ENCODE measurements at regions not wholly inside any gene's neighbourhood (a gene's known extent, or its start where the extent isn't known, plus 50 kb on each side); places are given as distances from the start of the nearest gene placed in this dataset.
A peak's percentile ranks its signal among the peaks of the same experiment; 100 is the strongest.

DNA sequence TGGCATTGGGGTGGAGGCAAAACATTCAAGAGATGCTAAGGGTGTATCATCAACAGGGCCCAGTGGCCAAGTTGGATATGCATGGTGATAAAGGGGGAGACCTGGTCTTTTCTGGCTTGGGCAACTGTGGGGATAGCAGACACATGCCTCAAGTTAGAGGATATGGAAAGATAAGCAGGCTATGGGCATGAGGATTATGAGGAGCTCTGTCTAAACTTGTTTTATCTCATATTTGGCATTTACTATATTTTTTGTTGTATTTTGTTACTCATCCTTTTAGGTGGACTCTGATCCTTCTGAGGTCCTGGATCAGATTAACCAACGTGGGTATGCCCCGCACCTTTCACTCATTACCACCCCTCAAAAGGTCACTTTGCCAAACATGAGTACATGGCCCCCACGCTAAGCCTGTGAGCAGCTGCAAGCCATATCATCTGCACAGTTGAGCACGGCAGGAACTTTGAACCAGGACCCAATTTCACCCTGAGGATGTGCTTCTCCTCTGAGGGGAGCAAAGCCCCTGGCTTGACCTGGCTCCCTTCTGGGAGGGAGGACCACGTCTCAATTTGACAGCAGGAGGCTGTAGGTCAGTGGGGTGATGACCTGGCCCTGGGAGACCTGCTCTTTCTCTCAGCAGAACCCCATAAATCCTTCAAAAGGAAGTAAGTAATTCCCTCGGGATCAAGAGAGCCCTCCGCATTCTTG, 71.1 kb upstream of the CD180 start:
- DNase-seq (ENCODE audit: low spot score), result no peak

DNA sequence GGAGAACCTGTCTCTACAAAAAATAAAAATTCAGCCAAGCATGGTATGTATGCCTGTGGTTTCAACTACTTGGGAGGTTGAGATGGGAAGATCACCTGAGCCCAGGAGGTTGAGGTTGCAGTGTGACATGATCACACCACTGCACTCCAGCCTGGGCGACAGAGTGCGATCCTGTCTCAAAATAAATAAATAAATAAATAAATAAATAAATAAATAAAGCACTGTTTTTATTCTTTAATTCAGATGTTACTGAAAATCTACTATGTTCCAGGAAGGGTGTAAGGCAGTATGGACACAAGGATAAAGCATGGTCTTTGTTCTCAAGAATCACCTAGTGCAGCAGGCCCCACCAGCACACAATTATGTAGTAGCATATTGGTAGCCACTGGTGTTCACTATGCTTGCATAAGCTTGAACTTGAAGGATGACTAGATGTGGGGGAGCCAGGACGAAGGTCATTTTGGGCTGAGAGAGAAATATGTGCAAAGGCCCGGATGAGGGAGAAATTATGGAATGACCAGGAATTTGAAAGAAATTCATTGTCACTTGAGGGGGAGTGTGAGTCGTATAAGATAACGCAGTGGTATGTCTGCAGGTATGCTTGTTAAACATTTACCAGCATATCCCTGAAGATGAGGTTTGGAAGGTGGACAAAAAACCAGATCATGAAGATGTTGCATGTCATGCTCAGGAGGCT, 70.2 kb upstream of the CD180 start:
- peak; percentile 31 for DNase-seq (ENCODE audit: low spot score)

DNA sequence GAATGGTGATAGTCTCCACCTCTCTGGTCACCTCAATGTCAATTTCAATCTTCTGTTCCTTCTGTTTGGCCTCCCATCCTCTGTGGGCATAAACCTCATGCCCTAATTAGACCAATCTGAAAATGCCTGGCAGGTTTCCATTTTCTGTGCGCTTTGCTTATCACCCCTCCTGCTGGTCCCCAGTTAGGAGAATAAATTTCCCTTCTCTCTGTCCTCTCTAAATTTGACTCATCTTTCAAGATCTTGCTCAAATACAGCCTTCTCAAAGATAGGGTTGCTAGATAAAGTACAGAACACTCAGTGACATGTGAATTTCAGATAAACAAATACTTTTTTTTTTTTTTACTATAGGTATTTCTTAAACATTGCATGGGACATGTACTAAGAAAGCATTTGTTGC, 69.4 kb upstream of the CD180 start:
- DNase-seq (ENCODE audit: low spot score), result no peak

DNA sequence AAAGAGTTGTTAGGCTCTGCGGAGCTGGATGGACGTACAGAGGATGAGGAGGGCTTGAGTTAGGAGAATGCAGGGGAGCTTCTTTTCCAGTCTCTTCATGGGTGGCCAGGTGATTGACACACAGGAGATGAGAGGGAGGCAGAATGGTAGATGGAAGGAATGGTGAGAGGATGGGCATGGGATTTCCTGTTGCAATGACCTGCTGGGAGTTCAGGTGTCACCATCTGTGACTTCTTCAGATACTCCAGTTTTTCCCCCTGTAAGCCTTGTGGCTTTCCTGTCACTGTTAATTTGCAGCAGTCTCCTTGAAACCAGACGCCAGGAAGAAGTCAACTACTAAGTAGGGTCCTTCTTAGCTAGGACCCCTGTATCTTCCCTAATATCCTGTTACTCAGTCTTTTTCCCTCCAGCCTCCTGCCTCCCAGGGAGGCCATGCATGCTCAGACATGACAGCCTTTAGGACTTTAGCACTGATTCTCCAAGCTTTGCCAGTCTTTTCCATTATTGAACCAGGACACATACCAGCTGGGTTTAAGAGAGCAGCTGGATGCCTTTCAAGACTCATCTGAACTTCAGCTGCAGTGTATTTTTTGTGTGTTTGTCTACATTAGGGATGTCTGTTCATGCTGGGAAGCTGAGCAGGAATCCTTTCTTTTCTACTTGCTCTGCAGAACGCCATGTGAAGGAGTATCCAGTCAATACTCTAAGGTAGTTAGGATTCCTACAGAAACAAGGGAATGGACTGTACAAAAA, 67.2 kb upstream of the CD180 start:
- no peak for DNase-seq (ENCODE audit: low spot score)

DNA sequence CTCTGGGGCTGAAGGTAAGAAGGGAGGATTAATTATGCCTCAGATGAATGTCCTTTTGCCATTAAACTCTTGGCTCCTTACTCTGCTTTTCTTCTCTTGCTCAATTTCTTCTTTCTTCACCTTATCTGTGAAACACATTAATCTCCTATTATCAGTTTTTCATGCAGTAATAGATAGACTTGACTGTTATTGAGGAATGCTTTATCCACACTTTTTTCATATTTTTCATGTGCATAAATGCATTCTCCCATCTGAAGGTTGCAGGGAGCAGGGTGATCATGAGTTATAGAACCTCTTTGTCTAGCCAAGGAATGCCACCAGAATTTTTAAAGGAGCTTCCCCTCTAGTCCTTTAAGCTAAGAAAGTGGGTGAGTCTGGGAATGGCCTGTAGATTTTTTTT, 66.4 kb upstream of the CD180 start:
- DNase-seq (ENCODE audit: low spot score), result no peak

DNA sequence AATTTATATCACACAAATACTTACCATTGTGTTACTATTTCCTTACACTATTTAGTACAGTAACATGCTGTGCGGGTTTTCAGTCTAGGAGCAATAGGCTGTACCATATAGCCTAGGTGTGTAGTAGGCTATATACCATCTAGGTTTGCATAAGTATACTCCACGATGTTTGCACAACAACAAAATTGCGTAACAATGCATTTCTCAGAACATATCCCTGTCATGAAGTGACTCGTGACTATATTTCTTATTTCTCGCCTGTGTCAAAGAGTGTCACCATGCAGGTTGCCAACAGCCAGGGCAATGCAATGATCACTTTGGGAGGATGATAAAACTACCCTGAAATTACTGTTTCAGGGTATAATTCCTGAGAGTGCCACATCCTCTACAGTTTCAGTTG, 65.6 kb upstream of the CD180 start:
- no peak for DNase-seq (ENCODE audit: low spot score)

DNA sequence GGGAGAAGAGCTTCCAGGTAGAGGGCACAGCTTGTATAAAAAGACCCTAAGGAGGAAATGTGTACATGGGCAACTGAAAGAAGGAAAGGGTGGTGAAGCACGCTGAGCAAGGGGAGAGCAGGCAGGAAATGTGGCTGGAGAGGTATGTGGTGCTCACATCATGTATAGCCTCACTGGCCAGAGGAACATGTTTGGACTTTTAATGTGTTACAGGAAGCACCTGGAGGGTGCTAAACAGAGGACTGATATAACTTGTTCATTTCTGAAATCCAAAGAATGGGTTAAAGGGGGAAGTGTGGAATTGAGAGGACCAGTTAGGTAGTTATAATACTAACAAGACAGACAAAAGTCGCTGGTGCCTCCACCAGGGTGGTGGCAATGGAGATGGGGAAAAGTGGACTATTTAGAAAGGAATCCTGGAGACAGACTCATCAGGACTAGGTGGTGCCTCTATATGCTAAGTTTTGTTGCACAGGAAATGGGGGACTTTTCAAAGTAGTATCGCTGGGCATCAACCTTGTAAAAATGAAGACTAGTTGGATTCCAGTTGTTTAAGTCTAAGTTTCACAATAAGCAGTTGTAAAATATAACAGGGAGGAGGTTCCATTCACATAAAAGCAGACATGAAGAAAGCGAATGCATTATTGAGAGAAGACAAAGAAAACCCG, 63.1 kb upstream of the CD180 start:
- DNase-seq (ENCODE audit: low spot score), result no peak

DNA sequence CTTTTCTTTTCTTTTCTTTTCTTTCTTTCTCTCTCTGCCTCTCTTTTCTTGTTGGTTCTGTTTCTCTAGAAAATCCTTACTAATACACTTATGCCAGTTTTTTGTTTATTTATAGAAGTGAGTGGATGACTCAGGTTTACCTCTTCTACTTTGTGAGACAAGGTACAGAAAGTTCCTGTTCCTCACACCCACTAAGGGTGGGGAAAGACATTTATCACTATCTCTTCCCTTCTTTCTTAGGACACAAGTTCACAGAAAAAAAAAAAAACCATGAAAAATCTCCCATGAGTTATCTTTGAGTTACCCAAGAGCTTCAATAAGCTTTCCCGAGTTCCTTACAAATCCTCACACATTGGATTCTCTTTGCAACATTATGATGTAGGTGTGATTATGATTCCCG, 60.9 kb upstream of the CD180 start:
- DNase-seq (ENCODE audit: low spot score), result no peak

DNA sequence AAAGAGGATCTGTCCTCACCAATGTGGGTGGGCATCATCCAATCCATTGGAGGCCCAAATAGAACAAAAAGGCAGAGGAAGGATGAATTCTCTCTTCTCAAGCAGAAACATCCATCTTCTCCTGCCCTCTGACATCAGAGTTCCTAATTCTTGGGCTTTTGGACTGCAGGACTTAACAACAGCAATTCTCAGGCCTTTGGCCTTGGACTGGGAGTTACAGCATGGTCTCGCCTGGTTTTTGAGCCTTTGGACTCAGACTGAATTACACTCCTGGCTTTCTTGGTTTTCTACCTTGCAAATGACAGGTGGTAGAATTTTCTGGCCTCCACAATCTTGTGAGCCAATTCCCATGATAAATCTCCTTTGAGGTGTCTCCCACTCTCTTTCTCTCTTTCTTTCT, 60.5 kb upstream of the CD180 start:
- DNase-seq (ENCODE audit: low spot score), result no peak

DNA sequence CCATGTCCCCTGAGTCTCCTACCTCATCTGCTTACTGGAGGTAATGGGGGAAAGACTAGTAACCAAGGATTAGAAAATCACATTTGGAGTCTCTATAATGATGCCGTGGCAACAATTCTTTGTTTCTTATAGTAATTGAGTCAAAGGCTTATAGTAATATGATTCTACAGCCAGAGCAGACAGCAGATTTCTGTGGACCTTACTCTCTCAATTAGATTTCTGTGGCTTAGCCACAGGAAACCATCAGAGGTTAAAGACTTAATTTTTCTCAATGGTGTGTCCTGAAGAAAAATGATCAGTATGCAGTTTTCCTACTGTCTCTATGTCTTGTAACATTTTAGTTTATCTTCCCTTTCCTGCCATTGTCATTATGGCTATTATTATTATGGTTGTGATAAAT, 59.3 kb upstream of the CD180 start:
- DNase-seq (ENCODE audit: low spot score), result no peak

DNA sequence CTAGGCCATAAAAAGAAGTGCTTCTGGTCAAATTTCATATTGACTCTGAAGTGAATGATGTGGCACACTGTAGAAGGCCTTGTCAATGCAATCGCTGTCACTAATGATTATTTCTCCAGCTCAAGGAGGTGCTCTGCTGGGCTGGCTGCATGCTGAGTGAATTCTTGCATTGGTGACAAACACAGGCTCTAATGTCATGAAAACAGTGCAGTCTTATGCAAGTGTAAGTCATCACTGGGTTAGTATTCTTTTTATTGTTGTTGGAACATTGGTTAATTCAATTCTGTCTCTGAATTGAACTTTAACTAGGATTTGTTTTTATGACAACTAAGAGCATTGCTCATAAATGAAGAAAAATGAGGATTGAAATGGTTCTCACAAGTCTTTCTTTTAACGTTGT, 57.3 kb upstream of the CD180 start:
- DNase-seq (ENCODE audit: low spot score), result no peak

DNA sequence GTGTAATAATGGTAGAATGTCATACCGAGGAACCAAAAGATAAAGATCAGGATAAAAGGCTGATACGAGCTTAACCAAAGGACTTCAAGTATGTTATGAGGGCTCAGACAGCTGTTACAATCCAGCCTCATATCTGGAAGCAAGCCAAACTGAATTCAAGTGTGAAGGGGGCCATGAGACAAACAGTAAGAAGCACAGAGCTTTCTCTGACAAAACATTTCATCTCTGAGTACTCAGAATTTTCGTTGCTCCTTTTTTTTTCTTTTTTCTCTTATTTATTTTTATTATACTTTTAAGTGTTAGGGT, 52.9 kb upstream of the CD180 start:
- no peak for DNase-seq (ENCODE audit: low spot score)

DNA sequence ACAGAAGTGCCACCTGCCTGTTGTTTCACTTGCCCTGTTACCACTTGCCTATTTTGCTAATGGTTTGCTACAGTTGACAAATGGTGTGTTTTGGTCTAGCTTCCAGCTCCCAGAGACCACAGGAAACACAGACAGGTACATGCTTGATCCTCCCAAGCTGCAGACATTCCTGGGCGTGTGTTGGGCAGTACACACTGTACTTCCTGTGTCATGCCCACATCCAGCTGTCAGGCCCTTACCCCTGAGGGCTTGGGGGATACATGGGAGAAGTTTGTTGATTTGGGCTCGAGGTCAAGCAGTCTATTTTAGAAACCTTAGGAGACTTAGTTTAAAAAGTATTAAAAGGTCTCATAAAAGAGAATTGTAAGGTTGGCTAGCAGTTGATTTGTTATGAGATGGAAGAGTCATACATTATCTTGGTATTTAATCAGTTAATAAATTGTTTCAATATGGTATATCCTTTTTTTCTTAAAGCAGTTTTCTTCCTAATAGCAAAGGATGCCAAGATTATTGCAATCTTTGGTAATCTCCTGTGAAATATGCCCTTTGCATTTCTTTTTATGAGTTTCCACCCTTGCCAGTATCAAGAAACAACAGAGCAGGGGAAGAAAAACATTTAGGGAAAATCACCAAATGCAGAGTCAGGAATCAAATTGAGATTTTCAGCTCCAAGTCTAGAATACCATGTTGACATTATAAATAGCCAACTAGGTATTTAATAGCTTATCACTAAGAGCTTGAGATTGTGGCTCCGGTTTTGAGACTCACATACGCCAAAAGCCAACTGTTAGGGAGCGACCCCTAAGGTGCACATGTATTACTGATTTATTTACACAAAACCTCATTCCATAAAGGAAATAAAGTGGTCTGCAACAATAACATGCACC, 52.3 kb upstream of the CD180 start:
- DNase-seq (ENCODE audit: low spot score), result peak; percentile 12

DNA sequence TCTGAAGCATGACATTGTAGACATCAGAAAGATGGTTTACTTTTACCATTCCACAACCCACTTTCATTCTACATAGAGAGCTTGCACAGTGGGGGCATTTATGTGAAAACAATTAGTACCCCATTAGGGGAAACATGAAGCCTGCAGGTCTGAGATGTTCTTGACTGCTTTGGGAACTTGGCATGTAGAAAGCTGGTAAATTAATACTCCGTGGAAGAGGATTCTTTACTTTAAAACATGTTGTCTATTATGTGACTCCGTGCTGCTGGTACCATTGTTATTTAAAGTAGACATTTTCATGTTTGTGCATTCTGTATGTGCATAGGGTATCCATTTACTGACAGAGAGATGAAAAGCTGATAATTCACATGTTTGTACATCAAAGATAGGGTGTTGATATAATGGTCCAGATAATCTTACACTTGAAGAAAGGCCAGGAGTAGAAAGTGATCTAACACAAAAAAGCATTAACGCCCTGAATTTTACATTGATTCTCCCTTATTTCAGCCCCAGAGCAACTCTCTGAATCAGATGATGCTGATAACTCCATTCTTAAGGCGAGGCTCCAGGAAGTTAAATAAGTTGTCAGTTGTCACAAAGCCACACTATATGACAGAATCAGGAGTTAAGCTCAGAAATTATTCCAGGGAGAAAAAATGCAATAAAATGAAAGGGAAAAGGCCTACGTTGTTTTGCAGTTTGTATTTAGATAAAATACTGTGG, 50.1 kb upstream of the CD180 start:
- no peak for DNase-seq (ENCODE audit: low spot score)

All from kidney tubule cell (primary cell).